Pancreas (tissue), 10 donors: ENCODE measurements at regions not wholly inside any gene's neighbourhood (a gene's known extent, or its start where the extent isn't known, plus 50 kb on each side); places are given as distances from the start of the nearest gene placed in this dataset.

ENCODE experiments used
- ATAC-seq, 4 donors: fragments of 200-7000 bp; cut with Tn5 transposase; one replicate each; pipeline versions ENCODE4 v1.8.0 to v1.9.1; 2020; ENCODE audit warnings: mild to moderate bottlenecking in 4 of 4, moderate library complexity in 4 of 4
- DNase-seq, 6 donors: peaks; one replicate each; pipeline ENCODE4 v3.0.0-alpha.2; 2020
- FAIRE-seq: peaks from 2 replicates; lab custom pipeline; 2012; peaks lifted over from hg19 to GRCh38; lab: Jason Lieb, UNC
- H3K27ac ChIP-seq, 4 donors: fragments of 200-600 bp; sonication (generic); 1 replicate in 3 of 4; 2 replicates in 1 of 4; pipeline versions ENCODE4 v1.5.0 to v1.8.0; 2020
- H3K27me3 ChIP-seq, 4 donors: fragments of 200-600 bp; one replicate each; pipeline ENCODE4 v1.8.0; 2021
- H3K36me3 ChIP-seq, 3 donors: fragments of 200-600 bp; sonication (generic) in 1 of 3; one replicate each; pipeline versions ENCODE4 v1.5.0 to v1.8.0; 2020 to 2021
- H3K4me1 ChIP-seq, 3 donors: fragments of 200-600 bp; one replicate each; pipeline ENCODE4 v1.8.0; 2021
- H3K4me3 ChIP-seq, 4 donors: fragments of 200-600 bp; sonication (generic) in 2 of 4; one replicate each; pipeline versions ENCODE4 v1.5.0 to v1.8.0; 2020 to 2021
- H3K9me3 ChIP-seq, 4 donors: fragments of 200-600 bp; one replicate each; pipeline ENCODE4 v1.8.0; 2021
- WGBS, 2 donors: extraction: QIAGEN DNeasy Blood & Tissue Kit; methylation state at CpG; one replicate each; pipeline ENCODE4 v1.1.7; 2013; 5-methylcytosine and 5-hydroxymethylcytosine counted together
- intact Hi-C, 3 donors: fragments of 100-400 bp; cut with DNase I; formaldehyde crosslinking; loops; one replicate each; pipeline versions ENCODE4 v1.11.1 to v1.14.2; 2022
- TF ChIP-seq, protein P1 (sequence below), 4 donors: fragments of 200-600 bp; sonication (generic) in 3 of 4; IDR thresholded peaks; one replicate each; pipeline versions ENCODE4 v1.5.0 to v1.8.0; 2021; ENCODE audit warnings: antibody characterized with exemption in 4 of 4
- donor health status: healthy with polysubstance abuse.
- donor health status: DM: no; HTN: no; CAD: no; lungs with moderate emphysema.
- donor health status: DM: no; HTN: no; CAD: no.
- donor health status: control.
- donor health status: control.
- donor health status: Bipolar disorder and iron deficiency.
- donor health status: DM: yes; HTN: yes; CAD: no.
- donor health status: DM: no; HTN: no; CAD: no.
- donor health status: DM: no; HTN: no; CAD: no.
- donor health status: DM: yes; HTN: yes; CAD: no.

DNA sequence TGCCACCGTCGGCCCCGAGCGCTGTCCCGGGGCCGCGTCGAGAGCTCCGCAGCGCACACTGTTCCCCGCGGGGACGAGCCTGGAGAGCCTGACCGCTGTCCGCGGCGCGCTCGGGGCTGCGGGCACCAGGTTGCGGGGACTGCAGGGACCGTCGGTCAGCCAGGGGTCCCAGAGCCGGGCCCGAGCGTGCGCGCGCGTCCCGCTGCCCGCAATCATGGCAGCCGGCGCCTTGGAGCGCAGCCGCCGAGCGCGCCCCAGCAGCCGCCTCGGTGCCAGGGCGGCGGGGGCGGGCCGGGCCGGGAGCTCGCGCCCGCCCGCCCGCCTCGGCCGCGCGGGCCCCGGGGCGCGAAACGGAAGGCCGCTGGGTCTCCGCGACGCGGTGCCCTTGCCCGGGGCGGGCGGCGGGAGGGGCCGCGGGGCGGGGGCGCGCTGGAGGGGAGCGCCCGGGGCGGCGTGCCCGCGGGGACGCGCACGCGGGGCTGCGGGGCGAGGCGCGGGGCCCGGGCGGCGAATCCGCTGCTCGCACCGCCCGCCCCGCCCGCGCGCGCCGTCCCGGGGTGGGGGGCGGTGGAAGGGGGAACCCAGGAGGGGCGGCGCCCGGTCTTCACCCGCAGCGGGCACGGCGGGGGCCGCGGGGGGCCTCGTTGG lies 79.4 kb upstream of the PPARA start:
- intact Hi-C loops = no loop called here
- H3K4me3 ChIP-seq = peak overlapping the region; percentile 64 to 98 (median 88)
- ATAC-seq (peak; percentile 5 to 39 (median 16)), FAIRE-seq (no peak), DNase-seq (peak in 5 of 6 donors; percentile 59 to 88 (median 80))
- TF ChIP-seq, protein P1, sequence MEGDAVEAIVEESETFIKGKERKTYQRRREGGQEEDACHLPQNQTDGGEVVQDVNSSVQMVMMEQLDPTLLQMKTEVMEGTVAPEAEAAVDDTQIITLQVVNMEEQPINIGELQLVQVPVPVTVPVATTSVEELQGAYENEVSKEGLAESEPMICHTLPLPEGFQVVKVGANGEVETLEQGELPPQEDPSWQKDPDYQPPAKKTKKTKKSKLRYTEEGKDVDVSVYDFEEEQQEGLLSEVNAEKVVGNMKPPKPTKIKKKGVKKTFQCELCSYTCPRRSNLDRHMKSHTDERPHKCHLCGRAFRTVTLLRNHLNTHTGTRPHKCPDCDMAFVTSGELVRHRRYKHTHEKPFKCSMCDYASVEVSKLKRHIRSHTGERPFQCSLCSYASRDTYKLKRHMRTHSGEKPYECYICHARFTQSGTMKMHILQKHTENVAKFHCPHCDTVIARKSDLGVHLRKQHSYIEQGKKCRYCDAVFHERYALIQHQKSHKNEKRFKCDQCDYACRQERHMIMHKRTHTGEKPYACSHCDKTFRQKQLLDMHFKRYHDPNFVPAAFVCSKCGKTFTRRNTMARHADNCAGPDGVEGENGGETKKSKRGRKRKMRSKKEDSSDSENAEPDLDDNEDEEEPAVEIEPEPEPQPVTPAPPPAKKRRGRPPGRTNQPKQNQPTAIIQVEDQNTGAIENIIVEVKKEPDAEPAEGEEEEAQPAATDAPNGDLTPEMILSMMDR (IDR thresholded peaks at IDR 0.05) = no peak
- peak overlapping the region; percentile 99 to 100 (median 100) for H3K27ac ChIP-seq
- H3K9me3 ChIP-seq = no peaks in the 10 kb centered on the region
- peaks cover 6 to 22% (median 19%) of the 10 kb centered on the region in 3 donors for H3K4me1 ChIP-seq
- H3K36me3 ChIP-seq = no peaks in the 10 kb centered on the region
- no peaks in the 10 kb centered on the region for H3K27me3 ChIP-seq
- 1% methylated on average over 50 to 112 of the region's 112 CpGs for WGBS, 2 donors

DNA sequence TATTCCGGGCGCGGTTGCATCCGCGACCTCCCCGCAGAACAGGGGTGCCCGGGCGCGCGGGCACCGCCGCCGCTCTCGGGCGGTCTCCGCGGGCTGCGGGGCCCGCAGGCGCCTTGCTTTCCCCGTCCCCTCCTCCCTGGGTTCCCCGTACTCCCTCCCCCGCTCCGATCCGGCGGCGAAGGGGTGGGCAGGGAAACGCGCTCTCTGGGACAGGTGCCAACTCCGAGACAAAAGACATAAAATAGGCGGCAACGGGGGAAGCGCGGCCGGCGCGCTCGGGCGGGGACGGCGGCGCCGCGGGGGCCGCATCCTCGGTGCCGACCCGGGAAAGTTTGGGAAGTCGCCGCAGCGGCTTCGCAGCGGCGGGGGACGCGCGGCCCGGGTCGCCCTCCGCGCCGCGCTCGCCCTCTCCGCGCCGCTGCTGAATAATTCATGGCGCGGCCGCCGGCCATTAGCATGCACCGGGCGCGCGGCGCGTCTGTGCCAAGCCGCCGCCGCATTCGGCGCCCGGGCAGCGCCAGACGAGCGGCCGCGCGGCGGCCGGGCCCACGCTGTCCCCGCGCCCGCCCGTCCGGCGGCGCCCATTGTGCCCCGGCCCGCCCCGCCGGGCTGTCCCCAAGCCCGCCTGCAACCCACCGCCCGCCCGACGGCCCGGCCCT lies 78.7 kb upstream of the PPARA start:
- Histone ChIP-seq H3K4me1 (peaks cover 6 to 22% (median 19%) of the 10 kb centered on the region in 3 donors), H3K9me3 (no peaks in the 10 kb centered on the region), H3K4me3 (peak overlapping the region; percentile 75 to 98 (median 88)), H3K27ac (peak overlapping the region; percentile 93 to 98 (median 97)), H3K36me3 (no peaks in the 10 kb centered on the region), H3K27me3 (no peaks in the 10 kb centered on the region)
- FAIRE-seq = no peak
- DNase-seq = peak; percentile 90 to 97 (median 94)
- ATAC-seq = peak; percentile 7 to 45 (median 12)
- TF ChIP-seq, protein P1 (IDR thresholded peaks at IDR 0.05) = no peak
- intact Hi-C loops = no loop called here
- 0% methylated on average over 40 to 109 of the region's 109 CpGs for WGBS, 2 donors

DNA sequence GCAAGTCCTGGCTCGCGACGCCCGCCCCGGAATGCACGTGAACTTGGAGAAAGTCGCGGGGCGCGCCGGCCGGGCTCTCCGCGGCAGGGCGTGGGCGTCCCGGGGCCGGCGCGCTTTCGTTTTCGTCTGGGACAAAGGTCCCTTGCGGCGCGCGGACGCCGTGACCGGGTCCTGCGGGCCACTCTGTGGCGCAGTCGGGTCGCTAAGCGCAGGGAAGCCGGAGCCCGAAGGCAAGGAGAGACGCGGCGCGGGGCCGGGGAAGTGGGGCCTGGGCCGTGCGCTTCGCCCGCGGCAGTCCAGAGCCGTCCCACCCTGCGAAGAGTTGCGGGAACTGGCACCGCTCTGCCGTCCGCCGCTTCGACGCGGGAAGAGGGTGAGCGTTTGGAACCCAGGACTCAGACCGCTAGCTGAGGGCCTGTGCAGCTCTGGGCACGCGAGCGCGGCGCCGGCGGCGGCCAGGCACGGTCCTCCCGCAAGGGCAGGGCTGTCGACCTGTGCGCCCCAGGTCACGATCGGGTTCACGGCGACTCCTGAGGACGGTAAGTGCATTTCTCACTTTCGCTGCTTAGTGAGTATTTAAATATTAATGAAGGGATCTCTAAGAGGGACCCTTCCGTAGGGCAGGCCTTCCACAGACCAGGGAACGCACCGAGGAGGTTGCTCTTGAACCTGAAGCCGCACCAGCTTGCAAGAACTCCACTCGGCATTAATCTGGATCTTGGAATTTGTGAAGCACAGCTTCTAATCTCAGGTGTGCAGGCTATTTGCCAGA lies 78.0 kb upstream of the PPARA start:
- intact Hi-C loops = no loop called here

DNA sequence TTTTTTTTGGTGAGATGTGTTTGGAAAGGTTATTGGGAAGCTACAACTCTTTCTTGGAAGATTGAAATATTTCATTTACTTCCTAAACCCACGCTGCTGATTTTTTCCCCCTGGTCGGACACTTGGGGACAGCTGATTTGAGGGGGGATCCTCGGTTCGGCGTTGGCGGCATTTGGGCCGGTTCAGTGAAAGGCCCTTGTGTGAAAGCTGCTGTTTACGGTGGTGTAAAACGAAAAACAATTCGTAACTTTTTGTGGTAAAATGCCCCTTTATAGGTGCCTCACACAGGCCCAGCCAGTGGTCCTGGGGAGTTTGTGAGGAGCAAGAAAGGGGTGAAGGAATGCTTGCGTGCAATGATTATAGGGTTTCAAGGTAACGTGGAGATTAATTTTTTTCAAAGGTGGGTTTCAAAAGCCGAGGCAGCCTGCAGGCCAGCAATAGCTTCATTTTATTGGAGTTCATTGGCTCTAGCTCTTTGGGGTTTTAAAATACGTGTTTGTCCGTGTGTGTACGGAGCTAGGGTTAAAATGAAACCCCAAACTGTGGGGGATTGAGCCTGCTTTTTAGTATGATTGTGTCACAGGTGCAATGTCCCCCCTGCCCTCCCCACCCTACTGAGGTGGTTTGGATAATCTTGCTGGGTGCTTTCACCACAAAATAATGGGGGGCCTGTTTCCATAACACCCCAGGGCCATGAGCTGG lies 77.2 kb upstream of the PPARA start:
- DNase-seq = peak in 4 of 6 donors; percentile 2 to 52 (median 22)
- Histone ChIP-seq H3K27me3 (no peaks in the 10 kb centered on the region), H3K4me1 (peaks cover 21 to 22% (median 21%) of the 10 kb centered on the region in 3 donors), H3K4me3 (peak overlapping the region; percentile 75 to 98 (median 88)), H3K27ac (peak overlapping the region; percentile 93 to 98 (median 97)), H3K9me3 (no peaks in the 10 kb centered on the region), H3K36me3 (no peaks in the 10 kb centered on the region)
- no peak for FAIRE-seq
- TF ChIP-seq, protein P1 (IDR thresholded peaks at IDR 0.05) = no peak
- intact Hi-C loops = no loop called here
- WGBS, 2 donors = 0 to 5% methylated on average over 16 of the region's 16 CpGs
- no peak for ATAC-seq

More for the DNA sequence above, 78.0 kb upstream of the PPARA start:
- TF ChIP-seq, protein P1 (IDR thresholded peaks at IDR 0.05) = no peak
- FAIRE-seq = no peak
- WGBS, 2 donors = 0 to 1% methylated on average over 74 to 81 of the region's 81 CpGs
- Histone ChIP-seq H3K27me3 (no peaks in the 10 kb centered on the region), H3K36me3 (no peaks in the 10 kb centered on the region), H3K4me1 (peaks cover 14 to 26% (median 20%) of the 10 kb centered on the region in 3 donors), H3K4me3 (peak overlapping the region; percentile 75 to 98 (median 88)), H3K9me3 (no peaks in the 10 kb centered on the region), H3K27ac (peak overlapping the region; percentile 93 to 98 (median 97))
- ATAC-seq = peak in 1 of 4 donors; percentile 1
- DNase-seq = peak; percentile 63 to 90 (median 74)
